H1 (cell line): ENCODE measurements at regions not wholly inside any gene's neighbourhood (a gene's known extent, or its start where the extent isn't known, plus 50 kb on each side); places are given as distances from the start of the nearest gene placed in this dataset.

ENCODE experiments used
- CTCF ChIA-PET: fragments of 300-600 bp; sonication (Branson Sonifier 250); formaldehyde crosslinking; loops from one replicate; lab custom pipeline; 2021; ENCODE audit not compliant: partially characterized antibody; lab: Charles Lee
- POLR2A ChIA-PET: fragments of 300-600 bp; sonication (Branson Sonifier 250); formaldehyde crosslinking; loops from one replicate; lab custom pipeline; 2021; ENCODE audit warnings: inconsistent platforms; ENCODE audit not compliant: partially characterized antibody; lab: Charles Lee
- DNase-seq, 2 experiments: peaks; one replicate each; pipeline versions ENCODE4 v3.0.0 to v3.0.0-alpha.2; 2010 to 2022; ENCODE audit warnings: low spot score in 2 of 2, low read depth in 1 of 2, mixed read lengths in 1 of 2
- FAIRE-seq: peaks from 2 replicates; lab custom pipeline; 2011; peaks lifted over from hg19 to GRCh38; lab: Jason Lieb, UNC
- H2AFZ ChIP-seq: 2 replicates; pipeline ENCODE4 v1.8.1; 2012; ENCODE audit warnings: low read length, inconsistent platforms
- H2AK5ac ChIP-seq: 2 replicates; pipeline ENCODE4 v1.6.1; 2013; ENCODE audit warnings: low read depth, low read length
- H2BK120ac ChIP-seq: replicated peaks from 2 replicates; pipeline ENCODE3; 2013; ENCODE audit warnings: low read depth, low read length, inconsistent platforms
- H2BK12ac ChIP-seq: 2 replicates; pipeline ENCODE4 v1.6.1; 2013; ENCODE audit warnings: low read depth, low read length
- H2BK15ac ChIP-seq: 2 replicates; pipeline ENCODE4 v1.6.1; 2013; ENCODE audit warnings: low read length
- H2BK20ac ChIP-seq: 2 replicates; pipeline ENCODE4 v1.6.1; 2013; ENCODE audit warnings: low read length
- H2BK5ac ChIP-seq: 2 replicates; pipeline ENCODE4 v1.6.1; 2013; ENCODE audit warnings: low read depth, low read length
- H3K14ac ChIP-seq: 2 replicates; pipeline ENCODE4 v1.6.1; 2013; ENCODE audit warnings: inconsistent platforms; ENCODE audit not compliant: insufficient read length
- H3K18ac ChIP-seq: 2 replicates; pipeline ENCODE4 v1.6.1; 2013; ENCODE audit warnings: low read length; ENCODE audit errors: extremely low read depth
- H3K23ac ChIP-seq: 2 replicates; pipeline ENCODE4 v1.6.1; 2013; ENCODE audit warnings: inconsistent platforms; ENCODE audit not compliant: insufficient read length
- H3K23me2 ChIP-seq: 2 replicates; pipeline ENCODE4 v1.6.1; 2013; ENCODE audit warnings: low read depth, low read length
- H3K27ac ChIP-seq: 2 replicates; pipeline ENCODE4 v1.6.1; 2011; ENCODE audit warnings: low read depth, low read length, inconsistent platforms
- H3K27me3 ChIP-seq, 4 experiments: replicated peaks in 1 of 4; 1 replicate in 1 of 4; 2 replicates in 3 of 4; pipeline versions ENCODE4 v1.6.1 to v1.8.1; 2011 to 2013; ENCODE audit warnings: low read length in 3 of 4, mild to moderate bottlenecking in 3 of 4, inconsistent platforms in 2 of 4, mixed read lengths in 2 of 4, moderate library complexity in 1 of 4; ENCODE audit not compliant: control insufficient read depth in 3 of 4, insufficient read depth in 3 of 4; ENCODE audit errors: extremely low read depth in 1 of 4
- H3K36me3 ChIP-seq, 4 experiments: 2 replicates each; pipeline versions ENCODE4 v1.6.1 to v1.8.1; 2011 to 2013; ENCODE audit warnings: mild to moderate bottlenecking in 4 of 4, low read length in 3 of 4, moderate library complexity in 2 of 4, control low read depth in 1 of 4, inconsistent platforms in 1 of 4; ENCODE audit not compliant: insufficient read depth in 4 of 4, control insufficient read depth in 2 of 4
- H3K4ac ChIP-seq: replicated peaks from 2 replicates; pipeline ENCODE3; 2013; ENCODE audit warnings: low read length, low read depth, mixed read lengths, inconsistent platforms; ENCODE audit not compliant: insufficient read length
- H3K4me1 ChIP-seq, 4 experiments: replicated peaks in 1 of 4; 1 replicate in 1 of 4; 2 replicates in 3 of 4; pipeline versions ENCODE4 v1.6.1 to v1.8.1; 2011 to 2013; ENCODE audit warnings: low read length in 3 of 4, inconsistent platforms in 2 of 4, mixed read lengths in 1 of 4; ENCODE audit not compliant: insufficient read depth in 4 of 4, control insufficient read depth in 3 of 4
- H3K4me2 ChIP-seq, 2 experiments: 2 replicates each; pipeline versions ENCODE4 v1.6.1 to v1.8.1; 2011 to 2013; ENCODE audit warnings: low read depth in 2 of 2, low read length in 2 of 2, control low read depth in 1 of 2, inconsistent platforms in 1 of 2, mild to moderate bottlenecking in 1 of 2; ENCODE audit not compliant: insufficient read depth in 1 of 2
- H3K4me3 ChIP-seq, 4 experiments: fragments of 200-600, 300-600 bp in 1 of 4; sonication (generic), shearing (Covaris generic), sonication (Bioruptor Twin) in 1 of 4; 2 replicates each; pipeline versions ENCODE4 v1.5.1 to v1.8.1; 2011 to 2016; ENCODE audit warnings: low read length in 4 of 4, low read depth in 3 of 4, control low read depth in 2 of 4, inconsistent platforms in 2 of 4, mild to moderate bottlenecking in 2 of 4, mixed read lengths in 1 of 4, moderate library complexity in 1 of 4; ENCODE audit not compliant: insufficient read depth in 2 of 4; ENCODE audit errors: extremely low read depth in 1 of 4
- H3K56ac ChIP-seq: replicated peaks from 2 replicates; pipeline ENCODE3; 2013; ENCODE audit warnings: low read depth, mild to moderate bottlenecking, mixed read lengths, low read length, inconsistent platforms; ENCODE audit not compliant: insufficient read length
- H3K79me1 ChIP-seq: 2 replicates; pipeline ENCODE4 v1.6.1; 2013; ENCODE audit warnings: low read depth, low read length, control low read depth
- H3K79me2 ChIP-seq, 2 experiments: 2 replicates each; pipeline versions ENCODE4 v1.6.1 to v1.8.1; 2012 to 2013; ENCODE audit warnings: low read length in 2 of 2, mild to moderate bottlenecking in 2 of 2, inconsistent platforms in 1 of 2; ENCODE audit not compliant: insufficient read depth in 2 of 2, control insufficient read depth in 1 of 2
- H3K9ac ChIP-seq, 4 experiments: replicated peaks in 1 of 4; 1 replicate in 1 of 4; 2 replicates in 3 of 4; pipeline versions ENCODE4 v1.6.1 to v1.8.1; 2011 to 2013; ENCODE audit warnings: low read depth in 3 of 4, low read length in 3 of 4, control low read depth in 2 of 4, mild to moderate bottlenecking in 2 of 4, moderate library complexity in 2 of 4, inconsistent platforms in 1 of 4; ENCODE audit errors: extremely low read depth in 1 of 4
- H3K9me3 ChIP-seq, 2 experiments: 2 replicates each; pipeline versions ENCODE4 v1.6.1 to v1.8.1; 2012 to 2013; ENCODE audit warnings: mild to moderate bottlenecking in 2 of 2, moderate library complexity in 2 of 2, control low read depth in 1 of 2, inconsistent platforms in 1 of 2, low read depth in 1 of 2, low read length in 1 of 2, mixed read lengths in 1 of 2; ENCODE audit not compliant: insufficient read depth in 2 of 2
- H4K20me1 ChIP-seq, 2 experiments: replicated peaks in 1 of 2; 2 replicates each; pipeline versions ENCODE3 to v1.8.1; 2011 to 2013; ENCODE audit warnings: inconsistent platforms in 2 of 2, low read length in 2 of 2, mild to moderate bottlenecking in 1 of 2; ENCODE audit not compliant: insufficient read depth in 2 of 2, control insufficient read depth in 1 of 2
- H4K5ac ChIP-seq: 2 replicates; pipeline ENCODE4 v1.6.1; 2013; ENCODE audit warnings: low read length, low read depth, mixed read lengths, inconsistent platforms; ENCODE audit not compliant: insufficient read length
- H4K8ac ChIP-seq: 2 replicates; pipeline ENCODE4 v1.8.0; 2013; ENCODE audit warnings: mild to moderate bottlenecking, moderate library complexity, low read length, inconsistent platforms; ENCODE audit not compliant: insufficient read depth; ENCODE audit errors: extremely low read depth
- H4K91ac ChIP-seq: replicated peaks from 2 replicates; pipeline ENCODE3; 2013; ENCODE audit warnings: low read length, mixed read lengths, inconsistent platforms; ENCODE audit not compliant: insufficient read length
- ASH2L ChIP-seq: fragments of 200-600, 300-600 bp; sonication (generic); IDR thresholded peaks from one replicate; pipeline ENCODE4 v1.7.1; 2017; ENCODE audit warnings: low read length
- ATF2 ChIP-seq: IDR thresholded peaks from 2 replicates; pipeline ENCODE4 v1.6.1; 2012; ENCODE audit warnings: low read length, inconsistent platforms
- FOSL1 ChIP-seq: IDR thresholded peaks from 2 replicates; pipeline ENCODE4 v1.6.1; 2011; ENCODE audit warnings: mild to moderate bottlenecking, low read depth, low read length, moderate library complexity; ENCODE audit not compliant: insufficient read depth
- POU5F1 ChIP-seq: IDR thresholded peaks from 2 replicates; pipeline ENCODE4 v1.6.1; 2011; ENCODE audit warnings: low read depth, mild to moderate bottlenecking, low read length, moderate library complexity
- RAD21 ChIP-seq, 2 experiments: IDR thresholded peaks in 1 of 2; conservative IDR thresholded peaks in 1 of 2; 2 replicates each; pipeline ENCODE4 v1.6.1; 2011; ENCODE audit warnings: low read depth in 2 of 2, low read length in 2 of 2, improper control_type of control experiment in 1 of 2, inconsistent platforms in 1 of 2, mild to moderate bottlenecking in 1 of 2, moderate library complexity in 1 of 2
- RFX5 ChIP-seq: IDR thresholded peaks from 2 replicates; pipeline ENCODE4 v1.6.1; 2011; ENCODE audit warnings: low read depth, low read length, improper control_type of control experiment, borderline replicate concordance
- RXRA ChIP-seq: IDR thresholded peaks from 2 replicates; pipeline ENCODE4 v1.6.1; 2011; ENCODE audit warnings: low read depth, mild to moderate bottlenecking, low read length, moderate library complexity; ENCODE audit not compliant: insufficient read depth
- SIN3A ChIP-seq, 2 experiments: IDR thresholded peaks in 1 of 2; conservative IDR thresholded peaks in 1 of 2; 2 replicates each; pipeline ENCODE4 v1.6.1; 2011 to 2012; ENCODE audit warnings: low read length in 2 of 2, improper control_type of control experiment in 1 of 2, low read depth in 1 of 2, mild to moderate bottlenecking in 1 of 2
- SUZ12 ChIP-seq: fragments of 200-600 bp; sonication (generic); IDR thresholded peaks from 2 replicates; pipeline ENCODE4 v1.6.1; 2012; ENCODE audit warnings: mild to moderate bottlenecking, inconsistent platforms, low read length, moderate library complexity, mixed read lengths
- TAF1 ChIP-seq: IDR thresholded peaks from 2 replicates; pipeline ENCODE4 v1.6.1; 2011; ENCODE audit warnings: mild to moderate bottlenecking, low read depth, low read length
- TBP ChIP-seq: IDR thresholded peaks from 2 replicates; pipeline ENCODE4 v1.6.1; 2011; ENCODE audit warnings: low read depth, low read length, improper control_type of control experiment
- TEAD4 ChIP-seq: IDR thresholded peaks from 2 replicates; pipeline ENCODE4 v1.6.1; 2012; ENCODE audit warnings: low read depth, low read length, inconsistent platforms, mixed read lengths
- WGBS, 2 experiments: shearing (Covaris generic) in 1 of 2; methylation state at CpG; one replicate each; pipeline versions ENCODE4 v1.1.6 to v1.1.7; 2013 to 2015; ENCODE audit warnings: low lambda C conversion rate in 2 of 2, mixed read lengths in 2 of 2, inconsistent platforms in 1 of 2, low coverage in 1 of 2, missing lambda C conversion rate in 1 of 2; ENCODE audit not compliant: insufficient replicate concordance in 2 of 2, insufficient coverage in 1 of 2, insufficient read length in 1 of 2; ENCODE audit errors: extremely low coverage in 1 of 2, missing lambda C conversion rate in 1 of 2; 5-methylcytosine and 5-hydroxymethylcytosine counted together

GRCh38 chr12:94783343-94783742 is 133.0 kb upstream of the TMCC3 start:
- no peak for TF ChIP-seq ATF2
- no peak for TF ChIP-seq TBP
- TF ChIP-seq TAF1: no peak
- TF ChIP-seq RFX5: no peak
- no peak for TF ChIP-seq TEAD4
- TF ChIP-seq RAD21 (IDR thresholded peaks at IDR 0.05 in 1 of 2, conservative IDR thresholded peaks at IDR 0.05 in 1 of 2; ENCODE audit: low read depth in 2 of 2, low read length in 2 of 2): no peak
- no peak for TF ChIP-seq ASH2L
- no peak for TF ChIP-seq POU5F1
- no peak for TF ChIP-seq RXRA
- TF ChIP-seq FOSL1: no peak
- no peak for TF ChIP-seq SIN3A (conservative IDR thresholded peaks at IDR 0.05 in 1 of 2, IDR thresholded peaks at IDR 0.05 in 1 of 2; ENCODE audit: low read depth in 1 of 2, low read length in 2 of 2)
- TF ChIP-seq SUZ12: no peak
- Histone ChIP-seq H3K23ac (no peak overlapping the region), H4K5ac (no peak overlapping the region), H2BK5ac (no peak overlapping the region), H4K20me1 (no peaks in the 10 kb centered on the region), H2BK120ac (no peak overlapping the region), H3K79me2 (no peaks in the 10 kb centered on the region), H2AFZ (no peak overlapping the region), H3K14ac (no peak overlapping the region), H3K4me2 (no peak overlapping the region), H3K27ac (no peak overlapping the region), H3K18ac (no peak overlapping the region), H3K79me1 (no peaks in the 10 kb centered on the region), H3K4me1 (no peaks in the 10 kb centered on the region), H3K4me3 (no peak overlapping the region), H3K36me3 (no peaks in the 10 kb centered on the region), H3K4ac (no peak overlapping the region), H2BK20ac (no peak overlapping the region), H3K9ac (no peak overlapping the region), H3K23me2 (no peaks in the 10 kb centered on the region), H3K9me3 (no peaks in the 10 kb centered on the region), H2BK15ac (no peak overlapping the region), H4K8ac (no peak overlapping the region), H4K91ac (no peak overlapping the region), H3K56ac (no peak overlapping the region), H3K27me3 (no peaks in the 10 kb centered on the region), H2AK5ac (no peak overlapping the region), H2BK12ac (no peak overlapping the region)
- DNase-seq (no peak), FAIRE-seq (no peak)
- ChIA-PET POLR2A (no interaction called here), CTCF (interaction anchor here (0.9 kb wide), 1 partner anchor 11 kb away, joined by 3 read pairs; no protein-coding TSS in a partner anchor)
- 87% methylated on average over 3 of the region's 3 CpGs; no CpG with 5 or more reads in 1 of the 2 experiments for WGBS, 2 experiments
